GM19043 (cell line): ENCODE measurements at regions not wholly inside any gene's neighbourhood (a gene's known extent, or its start where the extent isn't known, plus 50 kb on each side); places are given as distances from the start of the nearest gene placed in this dataset.

Experiments
- ATAC-seq: cut with Tn5 transposase; IDR thresholded peaks from one replicate; pipeline ENCODE4 v1.9.1; 2021; ENCODE audit warnings: low read depth; ENCODE audit not compliant: unreplicated experiment

- ATAC-seq, result no peak
Measured at GRCh38 chr3:10758304-10759037, 57.6 kb upstream of the SLC6A11 start.

- no peak for ATAC-seq
Measured at GRCh38 chr3:10759495-10759894, 56.5 kb upstream of the SLC6A11 start.

GRCh38 chr3:10760199-10760598, 55.8 kb upstream of the SLC6A11 start:
- no peak for ATAC-seq

- ATAC-seq, result no peak
Measured at GRCh38 chr3:10761583-10761982, 54.4 kb upstream of the SLC6A11 start.

GRCh38 chr3:10762116-10762515, 53.9 kb upstream of the SLC6A11 start:
- ATAC-seq, result no peak

GRCh38 chr3:10762611-10763247, 53.3 kb upstream of the SLC6A11 start:
- ATAC-seq, result no peak

- ATAC-seq, result no peak
Measured at GRCh38 chr3:10763248-10763620, 52.8 kb upstream of the SLC6A11 start.

- ATAC-seq, result no peak
Measured at GRCh38 chr3:10763817-10764258, 52.2 kb upstream of the SLC6A11 start.

- no peak for ATAC-seq
Measured at GRCh38 chr3:10764259-10765051, 51.6 kb upstream of the SLC6A11 start.

- no peak for ATAC-seq
Measured at GRCh38 chr3:10766049-10766705, 49.9 kb upstream of the SLC6A11 start.
